Gastrocnemius medialis (tissue), 4 donors: ENCODE measurements at regions not wholly inside any gene's neighbourhood (a gene's known extent, or its start where the extent isn't known, plus 50 kb on each side); places are given as distances from the start of the nearest gene placed in this dataset.

Experiments
- POLR2A ChIP-seq, 2 donors: fragments of 450-650 bp; IDR thresholded peaks; one replicate each; pipeline ENCODE4 v1.6.1; 2017; ENCODE audit warnings: antibody characterized with exemption in 2 of 2, mild to moderate bottlenecking in 2 of 2, moderate library complexity in 2 of 2
- TF ChIP-seq, protein P1 (sequence below), 5 experiments: fragments of 450-650 bp in 3 of 5; fragments of 200-600 bp in 2 of 5; sonication (generic) in 2 of 5; IDR thresholded peaks in 4 of 5; conservative IDR thresholded peaks in 1 of 5; 1 replicate in 4 of 5; 2 replicates in 1 of 5; pipeline ENCODE4 v1.5.1; 2016 to 2019; ENCODE audit warnings: antibody characterized with exemption in 5 of 5, mild to moderate bottlenecking in 3 of 5, moderate library complexity in 3 of 5

DNA sequence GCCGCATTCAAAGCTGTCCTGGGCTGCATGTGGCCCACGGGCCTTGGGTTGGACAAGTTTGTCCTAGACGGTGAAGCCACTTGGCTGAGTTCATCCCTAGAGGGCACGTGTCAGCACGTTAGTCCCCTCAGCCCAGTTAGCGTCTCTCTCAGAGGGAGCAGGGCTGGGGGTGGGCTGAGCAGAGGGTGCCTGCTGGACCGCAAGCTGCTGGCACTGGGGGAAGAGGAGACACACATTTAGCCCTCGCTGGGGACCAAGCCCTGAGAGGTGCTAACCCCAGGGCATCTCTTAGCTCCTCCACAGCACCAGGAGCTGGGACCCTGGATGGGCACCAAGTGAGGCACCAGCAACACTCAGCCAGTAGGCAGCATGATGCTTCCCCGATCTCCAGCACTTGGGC lies 107.0 kb downstream of the SHANK2 start:
- TF ChIP-seq, protein P1, sequence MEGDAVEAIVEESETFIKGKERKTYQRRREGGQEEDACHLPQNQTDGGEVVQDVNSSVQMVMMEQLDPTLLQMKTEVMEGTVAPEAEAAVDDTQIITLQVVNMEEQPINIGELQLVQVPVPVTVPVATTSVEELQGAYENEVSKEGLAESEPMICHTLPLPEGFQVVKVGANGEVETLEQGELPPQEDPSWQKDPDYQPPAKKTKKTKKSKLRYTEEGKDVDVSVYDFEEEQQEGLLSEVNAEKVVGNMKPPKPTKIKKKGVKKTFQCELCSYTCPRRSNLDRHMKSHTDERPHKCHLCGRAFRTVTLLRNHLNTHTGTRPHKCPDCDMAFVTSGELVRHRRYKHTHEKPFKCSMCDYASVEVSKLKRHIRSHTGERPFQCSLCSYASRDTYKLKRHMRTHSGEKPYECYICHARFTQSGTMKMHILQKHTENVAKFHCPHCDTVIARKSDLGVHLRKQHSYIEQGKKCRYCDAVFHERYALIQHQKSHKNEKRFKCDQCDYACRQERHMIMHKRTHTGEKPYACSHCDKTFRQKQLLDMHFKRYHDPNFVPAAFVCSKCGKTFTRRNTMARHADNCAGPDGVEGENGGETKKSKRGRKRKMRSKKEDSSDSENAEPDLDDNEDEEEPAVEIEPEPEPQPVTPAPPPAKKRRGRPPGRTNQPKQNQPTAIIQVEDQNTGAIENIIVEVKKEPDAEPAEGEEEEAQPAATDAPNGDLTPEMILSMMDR (IDR thresholded peaks at IDR 0.05 in 4 of 5, conservative IDR thresholded peaks at IDR 0.05 in 1 of 5): no peak
- TF ChIP-seq POLR2A (IDR thresholded peaks at IDR 0.05): no peak
